ENCODE measurements at regions not wholly inside any gene's neighbourhood (a gene's known extent, or its start where the extent isn't known, plus 50 kb on each side); places are given as distances from the start of the nearest gene placed in this dataset.

GRCh38 chr9:119537138-119537537 is 167.9 kb upstream of the BRINP1 start (continued):
- no peak for TF ChIP-seq ZNF398 (tag by site-specific recombination; IDR thresholded peaks at IDR 0.05)

GRCh38 chr9:119533504-119533903 is 164.3 kb upstream of the BRINP1 start:
- Histone ChIP-seq H3K4me3 (ENCODE audit: low read depth, low read length) (no peak overlapping the region), H3K27ac (ENCODE audit: extremely low read depth, low read depth, low read length) (no peak overlapping the region), H3K36me3 (ENCODE audit: control insufficient read depth in 2 of 2, insufficient read depth in 1 of 2, low read length in 2 of 2) (no peaks in the 10 kb centered on the region), H3K9me3 (ENCODE audit: control insufficient read depth, insufficient read depth, low read depth, low read length) (no peaks in the 10 kb centered on the region), H3K4me1 (ENCODE audit: control insufficient read depth, insufficient read depth, low read length) (no peaks in the 10 kb centered on the region)
- ChIA-PET CTCF (no interaction called here), POLR2A (no interaction called here)
- TF ChIP-seq YY1 (tag by site-specific recombination; IDR thresholded peaks at IDR 0.05): no peak
- TF ChIP-seq MEIS1 (CRISPR knock-in tag; IDR thresholded peaks at IDR 0.05; ENCODE audit: borderline replicate concordance): peak; percentile 64; the same call in 1 of the 2 replicates

GRCh38 chr9:119526698-119527097 is 157.5 kb upstream of the BRINP1 start:
- no peak overlapping the region for H3K27ac ChIP-seq (ENCODE audit: extremely low read depth, low read depth, low read length)
- ChIA-PET CTCF (no interaction called here), POLR2A (no interaction called here)
- TF ChIP-seq ZNF571 (tag by site-specific recombination; IDR thresholded peaks at IDR 0.05): no peak
- TF ChIP-seq ZNF658 (tag by site-specific recombination; IDR thresholded peaks at IDR 0.05): no peak
- TF ChIP-seq ZNF701 (tag by site-specific recombination; IDR thresholded peaks at IDR 0.05): no peak
- no peak for TF ChIP-seq ZNF266 (tag by site-specific recombination; IDR thresholded peaks at IDR 0.05; ENCODE audit: low read depth)
- TF ChIP-seq ZNF596 (tag by site-specific recombination; IDR thresholded peaks at IDR 0.05): no peak
- no peak for TF ChIP-seq ZNF416 (tag by site-specific recombination; IDR thresholded peaks at IDR 0.05)
- TF ChIP-seq ZNF404 (tag by site-specific recombination; IDR thresholded peaks at IDR 0.05): no peak
- TF ChIP-seq PRDM4 (tag by site-specific recombination; IDR thresholded peaks at IDR 0.05): no peak
- no peak for TF ChIP-seq ZNF510 (tag by site-specific recombination; IDR thresholded peaks at IDR 0.05; ENCODE audit: insufficient replicate concordance)
- no peak for TF ChIP-seq ZNF132 (tag by site-specific recombination; IDR thresholded peaks at IDR 0.05; ENCODE audit: borderline replicate concordance)
- TF ChIP-seq PRDM2 (tag by site-specific recombination; IDR thresholded peaks at IDR 0.05; ENCODE audit: borderline replicate concordance): no peak
- no peak for TF ChIP-seq ZNF10 (tag by site-specific recombination; IDR thresholded peaks at IDR 0.05)
- TF ChIP-seq ZBTB1 (tag by site-specific recombination; IDR thresholded peaks at IDR 0.05): no peak
- TF ChIP-seq ZNF174 (tag by site-specific recombination; IDR thresholded peaks at IDR 0.05): no peak
- no peak for TF ChIP-seq ZNF335 (tag by site-specific recombination; conservative IDR thresholded peaks at IDR 0.05)
- no peak for TF ChIP-seq MZF1 (tag by site-specific recombination; IDR thresholded peaks at IDR 0.05; ENCODE audit: borderline replicate concordance)
- no peak for TF ChIP-seq ZNF580 (tag by site-specific recombination; IDR thresholded peaks at IDR 0.05)
- H3K36me3 ChIP-seq (ENCODE audit: control insufficient read depth in 2 of 2, insufficient read depth in 1 of 2, low read length in 2 of 2): no peaks in the 10 kb centered on the region
- H3K9me3 ChIP-seq (ENCODE audit: control insufficient read depth, insufficient read depth, low read depth, low read length): no peaks in the 10 kb centered on the region
- no peak overlapping the region for H3K4me3 ChIP-seq (ENCODE audit: low read depth, low read length)
- no peaks in the 10 kb centered on the region for H3K4me1 ChIP-seq (ENCODE audit: control insufficient read depth, insufficient read depth, low read length)

Data from HEK293 (cell line).